ENCODE measurements at regions not wholly inside any gene's neighbourhood (a gene's known extent, or its start where the extent isn't known, plus 50 kb on each side); places are given as distances from the start of the nearest gene placed in this dataset.

DNA sequence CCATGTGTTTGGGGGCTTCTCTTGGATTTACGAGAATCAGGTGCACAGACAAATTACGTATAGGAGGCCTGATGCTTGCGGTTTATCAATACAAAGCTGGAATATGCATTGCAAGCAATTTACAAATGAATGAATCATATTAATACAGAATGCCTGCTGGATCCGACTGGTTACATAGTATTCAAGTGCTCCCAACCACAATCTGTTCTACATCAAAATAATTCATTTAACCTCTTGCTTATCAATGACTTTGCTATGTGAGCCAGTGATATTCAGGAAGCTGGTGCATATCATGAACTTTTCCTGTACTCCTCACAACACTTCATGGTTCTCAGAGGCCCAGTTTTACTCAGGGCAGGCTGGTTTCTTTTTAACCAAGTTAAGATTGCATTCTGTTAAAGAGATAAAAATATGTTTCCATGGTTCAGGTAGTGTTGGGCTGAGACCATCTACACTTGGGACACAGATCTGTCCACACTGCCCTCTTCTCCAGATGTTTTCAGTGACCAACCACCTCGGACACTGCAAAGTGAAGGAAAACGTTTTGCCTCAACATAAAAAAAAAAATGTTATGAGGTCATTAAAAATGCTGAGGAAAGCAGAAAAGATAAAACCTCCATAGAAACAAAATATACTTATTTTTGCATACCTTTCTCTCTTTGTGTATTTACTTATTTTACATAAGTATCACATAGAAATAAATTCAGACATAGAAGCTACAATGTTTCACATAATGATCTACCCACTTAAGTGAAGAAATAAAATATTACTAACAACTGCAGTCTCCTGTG, 200.1 kb upstream of the VCX3A start:
- Histone ChIP-seq H3K4me2 (ENCODE audit: low read depth, low read length, poor library complexity, severe bottlenecking) (no peak overlapping the region), H3K36me3 (ENCODE audit: insufficient read depth, low read length) (no peaks in the 10 kb centered on the region)
- DNase-seq = no peak

DNA sequence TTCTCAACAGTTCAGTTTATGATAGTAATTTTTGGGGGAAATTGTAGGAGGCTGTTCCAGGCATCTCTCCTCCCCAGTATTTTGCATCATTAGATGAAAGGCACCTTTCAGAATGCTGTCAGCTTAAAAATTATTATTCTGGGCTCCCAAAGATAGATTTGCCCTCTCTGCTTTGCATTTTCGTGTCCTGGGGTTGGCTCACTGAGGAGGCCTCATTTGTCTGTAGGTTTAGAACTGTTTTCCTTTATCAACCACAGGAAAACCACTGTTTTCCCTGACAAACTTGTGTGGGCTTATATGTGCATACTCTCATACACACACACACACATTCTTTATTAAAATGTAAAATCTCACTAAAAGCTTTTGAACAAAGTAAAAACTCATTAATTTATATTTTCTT, 197.2 kb upstream of the VCX3A start:
- H3K4me3 ChIP-seq (ENCODE audit: low read length) = peak overlapping the region; percentile 6; the same call in 1 of the 2 replicates
- H3K9me2 ChIP-seq (replicated peaks; ENCODE audit: insufficient read depth, low read length) = no peaks in the 10 kb centered on the region
- no peaks in the 10 kb centered on the region for H3K79me2 ChIP-seq (ENCODE audit: low read length)
- no peak overlapping the region for H2AFZ ChIP-seq (ENCODE audit: low read length)
- peaks cover 36% of the 10 kb centered on the region for H3K4me1 ChIP-seq (ENCODE audit: low read length)
- H4K20me1 ChIP-seq (ENCODE audit: insufficient read depth, low read depth, low read length) = no peaks in the 10 kb centered on the region
- H3K27me3 ChIP-seq (ENCODE audit: low read length) = no peaks in the 10 kb centered on the region
- peak overlapping the region; percentile 57 for H3K4me2 ChIP-seq (ENCODE audit: low read depth, low read length, poor library complexity, severe bottlenecking)
- H3K9me3 ChIP-seq (ENCODE audit: low read length) = no peaks in the 10 kb centered on the region
- DNase-seq = peak; percentile 62
- peak overlapping the region; percentile 67 for H3K27ac ChIP-seq (ENCODE audit: low read length)
- H3K36me3 ChIP-seq (ENCODE audit: insufficient read depth, low read length) = no peaks in the 10 kb centered on the region
- H3K9ac ChIP-seq (ENCODE audit: low read length) = no peak overlapping the region

More for the DNA sequence above, 200.1 kb upstream of the VCX3A start:
- H2AFZ ChIP-seq (ENCODE audit: low read length) = no peak overlapping the region
- H4K20me1 ChIP-seq (ENCODE audit: insufficient read depth, low read depth, low read length) = no peaks in the 10 kb centered on the region
- no peaks in the 10 kb centered on the region for H3K27me3 ChIP-seq (ENCODE audit: low read length)
- no peaks in the 10 kb centered on the region for H3K9me2 ChIP-seq (replicated peaks; ENCODE audit: insufficient read depth, low read length)
- no peaks in the 10 kb centered on the region for H3K9me3 ChIP-seq (ENCODE audit: low read length)
- peaks cover 66% of the 10 kb centered on the region for H3K4me1 ChIP-seq (ENCODE audit: low read length)
- H3K9ac ChIP-seq (ENCODE audit: low read length) = no peak overlapping the region
- H3K4me3 ChIP-seq (ENCODE audit: low read length) = no peak overlapping the region
- no peaks in the 10 kb centered on the region for H3K79me2 ChIP-seq (ENCODE audit: low read length)
- no peak overlapping the region for H3K27ac ChIP-seq (ENCODE audit: low read length)

DNA sequence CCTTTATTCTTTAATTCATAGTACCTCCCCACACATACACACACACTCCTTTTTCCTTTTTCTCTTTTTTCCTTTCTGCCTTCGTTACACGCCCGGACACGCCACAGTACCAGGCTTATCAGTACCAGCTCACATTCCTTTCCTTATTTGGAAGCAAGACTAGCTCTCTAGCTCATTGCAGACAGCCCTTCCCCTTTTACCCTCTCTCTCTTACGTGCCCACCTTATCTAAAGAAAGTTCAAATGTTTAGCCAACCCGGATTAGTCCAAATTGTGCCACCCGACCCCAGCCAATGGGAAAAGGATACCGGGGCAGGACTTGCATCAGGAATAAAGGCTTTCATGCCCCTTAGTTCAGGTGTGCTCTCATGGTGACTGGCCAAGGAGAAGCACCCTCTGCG, 194.7 kb upstream of the VCX3A start:
- no peaks in the 10 kb centered on the region for H3K9me2 ChIP-seq (replicated peaks; ENCODE audit: insufficient read depth, low read length)
- H4K20me1 ChIP-seq (ENCODE audit: insufficient read depth, low read depth, low read length) = no peaks in the 10 kb centered on the region
- DNase-seq = no peak
- peaks cover 24% of the 10 kb centered on the region for H3K4me1 ChIP-seq (ENCODE audit: low read length)
- no peaks in the 10 kb centered on the region for H3K9me3 ChIP-seq (ENCODE audit: low read length)
- no peaks in the 10 kb centered on the region for H3K36me3 ChIP-seq (ENCODE audit: insufficient read depth, low read length)
- no peak overlapping the region for H3K27ac ChIP-seq (ENCODE audit: low read length)
- no peaks in the 10 kb centered on the region for H3K79me2 ChIP-seq (ENCODE audit: low read length)
- H2AFZ ChIP-seq (ENCODE audit: low read length) = no peak overlapping the region
- H3K4me2 ChIP-seq (ENCODE audit: low read depth, low read length, poor library complexity, severe bottlenecking) = no peak overlapping the region
- no peaks in the 10 kb centered on the region for H3K27me3 ChIP-seq (ENCODE audit: low read length)
- H3K9ac ChIP-seq (ENCODE audit: low read length) = no peak overlapping the region
- no peak overlapping the region for H3K4me3 ChIP-seq (ENCODE audit: low read length)

DNA sequence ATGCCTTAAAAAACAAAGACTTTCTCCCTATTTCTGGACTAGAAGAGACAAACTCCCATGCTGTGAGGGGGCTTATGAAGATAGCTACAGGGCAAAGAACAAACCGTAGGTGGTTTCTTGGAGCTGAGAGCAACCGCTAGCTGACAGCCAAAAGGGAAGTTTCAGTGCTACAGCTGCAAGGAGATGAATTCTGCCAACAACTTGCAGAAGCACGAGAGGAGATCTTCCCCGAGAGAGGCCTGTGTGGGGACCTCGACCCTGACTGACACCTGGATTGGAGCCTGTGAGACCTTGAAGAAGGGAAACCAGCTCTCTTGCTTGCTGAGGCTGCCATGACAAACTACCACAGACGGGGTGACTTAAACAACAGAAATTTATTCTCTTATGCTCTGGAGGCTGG, 183.8 kb upstream of the VCX3A start:
- Histone ChIP-seq H4K20me1 (ENCODE audit: insufficient read depth, low read depth, low read length) (no peaks in the 10 kb centered on the region), H3K36me3 (ENCODE audit: insufficient read depth, low read length) (no peaks in the 10 kb centered on the region), H3K9me2 (replicated peaks; ENCODE audit: insufficient read depth, low read length) (no peaks in the 10 kb centered on the region), H3K4me2 (ENCODE audit: low read depth, low read length, poor library complexity, severe bottlenecking) (no peak overlapping the region), H2AFZ (ENCODE audit: low read length) (no peak overlapping the region), H3K27ac (ENCODE audit: low read length) (no peak overlapping the region), H3K79me2 (ENCODE audit: low read length) (no peaks in the 10 kb centered on the region), H3K4me1 (ENCODE audit: low read length) (no peaks in the 10 kb centered on the region), H3K9ac (ENCODE audit: low read length) (no peak overlapping the region), H3K9me3 (ENCODE audit: low read length) (no peaks in the 10 kb centered on the region), H3K4me3 (ENCODE audit: low read length) (no peak overlapping the region), H3K27me3 (ENCODE audit: low read length) (no peaks in the 10 kb centered on the region)
- DNase-seq = no peak

DNA sequence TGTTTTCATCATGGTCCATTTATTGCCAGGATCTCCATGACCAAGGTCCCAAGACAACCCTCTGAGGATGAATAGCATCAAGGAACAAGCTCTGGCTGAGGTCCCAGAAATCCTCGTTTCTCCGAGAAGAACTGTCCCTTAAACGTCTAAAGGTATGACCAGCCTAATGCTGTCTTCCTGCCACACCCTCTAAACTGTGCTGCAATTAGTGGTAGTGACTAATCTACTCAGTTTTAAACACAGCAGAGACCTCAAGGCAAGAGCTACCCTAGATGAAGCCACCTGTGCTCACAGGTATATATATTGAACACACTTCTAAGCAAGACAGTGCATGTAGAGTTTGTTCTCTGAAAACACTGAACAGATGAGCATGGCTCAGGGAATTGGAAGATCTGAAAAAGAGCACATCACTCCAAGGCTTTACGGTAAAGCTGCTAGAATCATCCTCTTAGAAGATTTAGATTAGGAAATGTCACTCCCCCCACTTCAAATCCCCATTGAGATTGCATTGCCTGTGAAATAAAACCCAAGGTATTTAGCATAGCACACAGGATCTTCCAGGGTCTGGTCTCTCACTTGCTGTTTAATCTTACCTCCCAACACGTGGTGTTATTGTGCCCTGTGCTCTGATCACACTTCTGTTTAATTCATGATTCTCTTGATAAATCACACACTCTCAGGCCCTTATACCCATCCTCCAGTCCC, 173.9 kb upstream of the VCX3A start:
- no peaks in the 10 kb centered on the region for H3K36me3 ChIP-seq (ENCODE audit: insufficient read depth, low read length)
- no peak overlapping the region for H3K4me2 ChIP-seq (ENCODE audit: low read depth, low read length, poor library complexity, severe bottlenecking)
- no peaks in the 10 kb centered on the region for H4K20me1 ChIP-seq (ENCODE audit: insufficient read depth, low read depth, low read length)
- no peaks in the 10 kb centered on the region for H3K9me3 ChIP-seq (ENCODE audit: low read length)
- no peak overlapping the region for H3K9ac ChIP-seq (ENCODE audit: low read length)
- no peak overlapping the region for H3K27ac ChIP-seq (ENCODE audit: low read length)
- no peak overlapping the region for H3K4me3 ChIP-seq (ENCODE audit: low read length)
- H2AFZ ChIP-seq (ENCODE audit: low read length) = no peak overlapping the region
- no peak for DNase-seq
- no peaks in the 10 kb centered on the region for H3K4me1 ChIP-seq (ENCODE audit: low read length)
- H3K27me3 ChIP-seq (ENCODE audit: low read length) = no peaks in the 10 kb centered on the region
- H3K9me2 ChIP-seq (replicated peaks; ENCODE audit: insufficient read depth, low read length) = no peaks in the 10 kb centered on the region
- H3K79me2 ChIP-seq (ENCODE audit: low read length) = no peaks in the 10 kb centered on the region

DNA sequence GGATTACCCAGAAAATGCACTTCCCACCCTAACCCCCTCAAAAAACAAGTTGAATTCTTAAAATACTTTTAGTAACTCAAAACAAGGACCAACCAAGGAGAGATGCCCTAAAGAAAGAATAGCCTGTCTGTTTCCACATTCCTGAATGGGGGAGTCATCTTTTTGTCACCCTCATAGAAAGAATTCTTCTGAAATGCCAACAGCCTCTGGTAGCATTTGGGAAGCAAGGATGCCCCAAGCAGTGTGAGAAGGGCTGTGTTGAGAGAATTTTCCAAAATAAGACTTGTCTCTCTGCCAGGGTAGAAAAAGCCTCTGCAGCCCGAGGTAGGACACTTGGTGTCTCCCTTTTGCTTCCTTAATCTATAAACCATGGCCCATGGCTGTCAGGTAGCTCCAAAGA, 173.1 kb upstream of the VCX3A start:
- DNase-seq = no peak
- H3K79me2 ChIP-seq (ENCODE audit: low read length) = no peaks in the 10 kb centered on the region
- no peaks in the 10 kb centered on the region for H3K9me3 ChIP-seq (ENCODE audit: low read length)
- H4K20me1 ChIP-seq (ENCODE audit: insufficient read depth, low read depth, low read length) = no peaks in the 10 kb centered on the region
- H3K27me3 ChIP-seq (ENCODE audit: low read length) = no peaks in the 10 kb centered on the region
- no peak overlapping the region for H3K27ac ChIP-seq (ENCODE audit: low read length)
- H3K9me2 ChIP-seq (replicated peaks; ENCODE audit: insufficient read depth, low read length) = no peaks in the 10 kb centered on the region
- H2AFZ ChIP-seq (ENCODE audit: low read length) = no peak overlapping the region
- H3K4me1 ChIP-seq (ENCODE audit: low read length) = no peaks in the 10 kb centered on the region
- no peaks in the 10 kb centered on the region for H3K36me3 ChIP-seq (ENCODE audit: insufficient read depth, low read length)
- no peak overlapping the region for H3K4me2 ChIP-seq (ENCODE audit: low read depth, low read length, poor library complexity, severe bottlenecking)
- no peak overlapping the region for H3K9ac ChIP-seq (ENCODE audit: low read length)
- H3K4me3 ChIP-seq (ENCODE audit: low read length) = no peak overlapping the region

DNA sequence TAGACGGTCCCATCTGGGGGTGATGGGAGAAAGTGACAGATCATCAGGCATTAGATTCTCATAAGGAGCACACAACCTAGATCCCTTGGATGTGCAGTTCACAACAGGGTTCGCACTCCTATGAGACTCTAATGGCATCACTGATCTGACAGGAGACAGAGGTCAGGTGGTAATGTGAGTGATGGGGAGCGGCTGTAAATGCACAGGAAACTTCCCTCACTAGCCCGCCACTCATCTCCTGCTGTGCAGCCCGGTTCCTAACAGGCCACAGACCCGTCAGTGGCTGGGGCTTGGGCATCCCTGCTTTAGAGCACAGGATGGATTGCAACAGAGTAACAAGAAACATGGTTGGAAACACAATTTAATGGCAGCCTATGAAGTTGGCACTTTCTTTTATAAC, 172.6 kb upstream of the VCX3A start:
- no peaks in the 10 kb centered on the region for H3K4me1 ChIP-seq (ENCODE audit: low read length)
- H3K4me3 ChIP-seq (ENCODE audit: low read length) = no peak overlapping the region
- DNase-seq = no peak
- no peaks in the 10 kb centered on the region for H3K36me3 ChIP-seq (ENCODE audit: insufficient read depth, low read length)
- no peak overlapping the region for H3K27ac ChIP-seq (ENCODE audit: low read length)
- no peaks in the 10 kb centered on the region for H3K27me3 ChIP-seq (ENCODE audit: low read length)
- no peak overlapping the region for H2AFZ ChIP-seq (ENCODE audit: low read length)
- H3K79me2 ChIP-seq (ENCODE audit: low read length) = no peaks in the 10 kb centered on the region
- no peaks in the 10 kb centered on the region for H3K9me3 ChIP-seq (ENCODE audit: low read length)
- H3K9me2 ChIP-seq (replicated peaks; ENCODE audit: insufficient read depth, low read length) = no peaks in the 10 kb centered on the region
- H3K4me2 ChIP-seq (ENCODE audit: low read depth, low read length, poor library complexity, severe bottlenecking) = no peak overlapping the region
- no peaks in the 10 kb centered on the region for H4K20me1 ChIP-seq (ENCODE audit: insufficient read depth, low read depth, low read length)
- no peak overlapping the region for H3K9ac ChIP-seq (ENCODE audit: low read length)

DNA sequence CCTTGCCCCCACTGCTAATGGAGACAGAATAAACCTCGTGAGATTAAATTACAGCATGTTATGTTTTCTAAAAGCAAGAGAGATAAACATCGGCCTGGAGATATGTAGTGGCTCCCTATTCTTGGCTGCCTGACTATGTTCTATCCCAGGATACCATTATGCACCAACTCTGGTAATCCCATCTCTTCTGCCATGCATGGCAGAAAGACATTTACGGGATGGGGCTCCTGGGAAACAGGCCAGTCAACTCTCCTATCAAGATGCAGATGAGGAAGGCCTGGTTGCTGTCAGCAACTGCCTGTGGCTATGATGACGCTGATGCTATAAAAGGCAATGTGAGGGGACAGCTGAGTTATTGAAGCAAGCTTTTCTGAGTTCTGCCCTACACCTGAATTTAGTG, 166.2 kb upstream of the VCX3A start:
- DNase-seq = no peak
- no peaks in the 10 kb centered on the region for H3K27me3 ChIP-seq (ENCODE audit: low read length)
- no peak overlapping the region for H3K4me3 ChIP-seq (ENCODE audit: low read length)
- H3K27ac ChIP-seq (ENCODE audit: low read length) = no peak overlapping the region
- H3K4me2 ChIP-seq (ENCODE audit: low read depth, low read length, poor library complexity, severe bottlenecking) = no peak overlapping the region
- H3K79me2 ChIP-seq (ENCODE audit: low read length) = no peaks in the 10 kb centered on the region
- peaks cover 3% of the 10 kb centered on the region; the same call in 1 of the 2 replicates for H3K9me3 ChIP-seq (ENCODE audit: low read length)
- no peak overlapping the region for H2AFZ ChIP-seq (ENCODE audit: low read length)
- no peaks in the 10 kb centered on the region for H4K20me1 ChIP-seq (ENCODE audit: insufficient read depth, low read depth, low read length)
- H3K9ac ChIP-seq (ENCODE audit: low read length) = no peak overlapping the region
- no peaks in the 10 kb centered on the region for H3K9me2 ChIP-seq (replicated peaks; ENCODE audit: insufficient read depth, low read length)
- H3K36me3 ChIP-seq (ENCODE audit: insufficient read depth, low read length) = no peaks in the 10 kb centered on the region
- no peaks in the 10 kb centered on the region for H3K4me1 ChIP-seq (ENCODE audit: low read length)
